ENCODE measurements at regions not wholly inside any gene's neighbourhood (a gene's known extent, or its start where the extent isn't known, plus 50 kb on each side); places are given as distances from the start of the nearest gene placed in this dataset.

GRCh38 chr9:13352451-13352979, 73.0 kb upstream of the MPDZ start:
- DNase-seq (ENCODE audit: extremely low read depth, low read depth) = no peak
- TF ChIP-seq CTCF (IDR thresholded peaks at IDR 0.05; ENCODE audit: low read depth, low read length) = no peak

- TF ChIP-seq CTCF (IDR thresholded peaks at IDR 0.05; ENCODE audit: low read depth, low read length) = peak; percentile 55
- DNase-seq (ENCODE audit: extremely low read depth, low read depth) = no peak
Measured at GRCh38 chr9:13351778-13352386, 72.4 kb upstream of the MPDZ start.

GRCh38 chr9:13332571-13332970, 53.1 kb upstream of the MPDZ start:
- DNase-seq (ENCODE audit: extremely low read depth, low read depth) = no peak
- no peak for TF ChIP-seq CTCF (IDR thresholded peaks at IDR 0.05; ENCODE audit: low read depth, low read length)

- DNase-seq (ENCODE audit: extremely low read depth, low read depth) = no peak
Measured at GRCh38 chr9:13331320-13331719, 51.8 kb upstream of the MPDZ start.

GRCh38 chr9:13330396-13331004, 51.0 kb upstream of the MPDZ start:
- DNase-seq (ENCODE audit: extremely low read depth, low read depth) = no peak
- no peak for TF ChIP-seq CTCF (IDR thresholded peaks at IDR 0.05; ENCODE audit: low read depth, low read length)

More at GRCh38 chr9:13331320-13331719, 51.8 kb upstream of the MPDZ start:
- TF ChIP-seq CTCF (IDR thresholded peaks at IDR 0.05; ENCODE audit: low read depth, low read length) = no peak

Data from AG09319 (cell line).